Liver (tissue), 8 donors: ENCODE measurements at regions not wholly inside any gene's neighbourhood (a gene's known extent, or its start where the extent isn't known, plus 50 kb on each side); places are given as distances from the start of the nearest gene placed in this dataset.

Source experiments
- DNase-seq: peaks from one replicate; pipeline ENCODE4 v3.0.0-alpha.2; 2017; ENCODE audit warnings: low spot score
- H3K27ac ChIP-seq, 2 donors: one replicate each; pipeline ENCODE4 v1.7.0; 2013; ENCODE audit warnings: inconsistent platforms in 2 of 2, low read length in 2 of 2, control low read depth in 1 of 2, low read depth in 1 of 2, mild to moderate bottlenecking in 1 of 2
- H3K27me3 ChIP-seq, 4 donors: one replicate each; pipeline versions ENCODE4 v1.6.1 to v1.7.0; 2013; ENCODE audit warnings: low read length in 3 of 4, inconsistent platforms in 1 of 4, mild to moderate bottlenecking in 1 of 4, moderate library complexity in 1 of 4; ENCODE audit not compliant: control insufficient read depth in 4 of 4, insufficient read depth in 4 of 4
- H3K36me3 ChIP-seq, 4 donors: one replicate each; pipeline versions ENCODE4 v1.6.1 to v1.7.0; 2013; ENCODE audit warnings: low read length in 3 of 4, mild to moderate bottlenecking in 3 of 4, low read depth in 1 of 4, moderate library complexity in 1 of 4; ENCODE audit not compliant: control insufficient read depth in 4 of 4, insufficient read depth in 3 of 4
- H3K4me1 ChIP-seq, 4 donors: one replicate each; pipeline versions ENCODE4 v1.6.1 to v1.7.0; 2013; ENCODE audit warnings: low read length in 3 of 4, mild to moderate bottlenecking in 3 of 4, moderate library complexity in 1 of 4; ENCODE audit not compliant: control insufficient read depth in 4 of 4, insufficient read depth in 4 of 4
- H3K4me3 ChIP-seq, 3 donors: one replicate each; pipeline versions ENCODE4 v1.6.1 to v1.7.0; 2013; ENCODE audit warnings: low read length in 3 of 3, control low read depth in 1 of 3, low read depth in 1 of 3, mild to moderate bottlenecking in 1 of 3
- H3K9ac ChIP-seq, 2 donors: one replicate each; pipeline ENCODE4 v1.7.0; 2013; ENCODE audit warnings: low read length in 2 of 2, mild to moderate bottlenecking in 2 of 2, moderate library complexity in 2 of 2, control low read depth in 1 of 2, low read depth in 1 of 2
- H3K9me3 ChIP-seq, 4 donors: one replicate each; pipeline versions ENCODE4 v1.6.1 to v1.7.0; 2013; ENCODE audit warnings: low read length in 3 of 4; ENCODE audit not compliant: control insufficient read depth in 4 of 4
- CTCF ChIP-seq: fragments of 150-350 bp; IDR thresholded peaks from 2 replicates; pipeline ENCODE4 v1.5.1; 2017; ENCODE audit warnings: improper control_type of control experiment, low read depth, low read length; ENCODE audit not compliant: missing input control
- EGR1 ChIP-seq, 2 donors: IDR thresholded peaks; 2 replicates each; pipeline ENCODE4 v1.6.1; 2016 to 2018; ENCODE audit warnings: antibody characterized with exemption in 2 of 2, low read depth in 2 of 2
- FOXA2 ChIP-seq: IDR thresholded peaks from 2 replicates; pipeline ENCODE4 v1.6.1; 2016; ENCODE audit warnings: antibody characterized with exemption
- GABPA ChIP-seq, 2 donors: IDR thresholded peaks in 1 of 2; conservative IDR thresholded peaks in 1 of 2; 2 replicates each; pipeline ENCODE4 v1.6.1; 2016; ENCODE audit warnings: antibody characterized with exemption in 2 of 2, mild to moderate bottlenecking in 1 of 2, moderate library complexity in 1 of 2
- HNF4A ChIP-seq, 2 donors: conservative IDR thresholded peaks; 2 replicates each; pipeline ENCODE4 v1.6.1; 2016; ENCODE audit warnings: antibody characterized with exemption in 2 of 2, mild to moderate bottlenecking in 2 of 2
- NR2F2 ChIP-seq: IDR thresholded peaks from 2 replicates; pipeline ENCODE4 v1.6.1; 2016; ENCODE audit warnings: antibody characterized with exemption
- REST ChIP-seq: IDR thresholded peaks from 2 replicates; pipeline ENCODE4 v1.6.1; 2016; ENCODE audit warnings: antibody characterized with exemption, mild to moderate bottlenecking
- RXRA ChIP-seq, 2 donors: IDR thresholded peaks; 2 replicates each; pipeline ENCODE4 v1.6.1; 2017 to 2018; ENCODE audit warnings: antibody characterized with exemption in 2 of 2, mild to moderate bottlenecking in 1 of 2
- TAF1 ChIP-seq: conservative IDR thresholded peaks from 2 replicates; pipeline ENCODE4 v1.6.1; 2016; ENCODE audit warnings: antibody characterized with exemption, mild to moderate bottlenecking
- WGBS: extraction: QIAGEN DNeasy Blood & Tissue Kit; methylation state at CpG from one replicate; pipeline ENCODE4 v1.1.7; 2013; 5-methylcytosine and 5-hydroxymethylcytosine counted together
- donor health status: healthy.
- donor health status: healthy.
- donor health status: healthy.
- donor health status: healthy.
- donor health status: healthy.

- WGBS = 85% methylated on average over 8 of the region's 8 CpGs
- DNase-seq = no peak
- no peaks in the 10 kb centered on the region for H3K36me3 ChIP-seq
- no peaks in the 10 kb centered on the region for H3K4me1 ChIP-seq
- no peak overlapping the region for H3K27ac ChIP-seq
- no peaks in the 10 kb centered on the region for H3K27me3 ChIP-seq
- peaks cover 0 to 2% (median 0%) of the 10 kb centered on the region in 4 donors for H3K9me3 ChIP-seq
- no peak overlapping the region for H3K4me3 ChIP-seq
- H3K9ac ChIP-seq = no peak overlapping the region
- TF ChIP-seq CTCF (no peak), HNF4A (conservative IDR thresholded peaks at IDR 0.05) (no peak)
Measured at GRCh38 chr21:35818597-35818996, 241.7 kb downstream of the SETD4 start.

- DNase-seq = no peak
- Histone ChIP-seq H3K27me3 (no peaks in the 10 kb centered on the region), H3K4me3 (no peak overlapping the region), H3K4me1 (no peaks in the 10 kb centered on the region), H3K9ac (no peak overlapping the region), H3K9me3 (no peaks in the 10 kb centered on the region), H3K36me3 (no peaks in the 10 kb centered on the region), H3K27ac (no peak overlapping the region)
- TF ChIP-seq NR2F2 (peak; percentile 32), EGR1 (IDR thresholded peaks at IDR 0.05; ENCODE audit: low read depth in 2 of 2) (no peak)
- WGBS = 85% methylated on average over 5 of the region's 5 CpGs
Measured at GRCh38 chr21:35814858-35815619, 245.3 kb downstream of the SETD4 start.

GRCh38 chr21:35812679-35813078, 247.6 kb downstream of the SETD4 start:
- Histone ChIP-seq H3K27ac (no peak overlapping the region), H3K4me1 (no peaks in the 10 kb centered on the region), H3K9me3 (no peaks in the 10 kb centered on the region), H3K27me3 (peaks cover 0 to 2% (median 0%) of the 10 kb centered on the region in 4 donors), H3K9ac (no peak overlapping the region), H3K4me3 (no peak overlapping the region), H3K36me3 (no peaks in the 10 kb centered on the region)
- TF ChIP-seq REST (no peak), HNF4A (conservative IDR thresholded peaks at IDR 0.05) (no peak), RXRA (IDR thresholded peaks at IDR 0.05) (no peak), FOXA2 (no peak), GABPA (IDR thresholded peaks at IDR 0.05 in 1 of 2, conservative IDR thresholded peaks at IDR 0.05 in 1 of 2) (no peak), TAF1 (no peak)
- DNase-seq = no peak
- 96% methylated on average over 9 of the region's 9 CpGs for WGBS
